HCT116 (cell line): ENCODE measurements at regions not wholly inside any gene's neighbourhood (a gene's known extent, or its start where the extent isn't known, plus 50 kb on each side); places are given as distances from the start of the nearest gene placed in this dataset.

ENCODE experiments used
- ATAC-seq: fragments of 200-7000 bp; cut with Tn5 transposase; 2 replicates; pipeline ENCODE4 v1.9.1; 2020; ENCODE audit warnings: mild to moderate bottlenecking, moderate library complexity
- BruUV-seq: library from RNA; stranded (reverse); fragments of 400-500 nt; replicated peaks from 2 replicates; lab custom pipeline; 2021; lab: Mats Ljungman, UMichigan
- CTCF ChIA-PET: fragments of 300-600 bp; sonication (Branson Sonifier 250); formaldehyde crosslinking; loops from one replicate; lab custom pipeline; 2021; ENCODE audit warnings: antibody characterized with exemption; lab: Charles Lee
- POLR2A ChIA-PET: fragments of 300-600, 350-600 bp; sonication (Branson Sonifier 250); formaldehyde crosslinking; loops from one replicate; lab custom pipeline; 2021; ENCODE audit warnings: antibody characterized with exemption; lab: Charles Lee
- RAD21 ChIA-PET, 2 experiments: fragments of 300-600 bp; sonication (Branson Sonifier 250); formaldehyde crosslinking; loops; one replicate each; lab custom pipeline; 2023; ENCODE audit warnings: low total read pairs in 2 of 2; ENCODE audit not compliant: uncharacterized antibody in 2 of 2, unreplicated experiment in 2 of 2, low non-redundant PET in 1 of 2; lab: Charles Lee
- DNase-seq: peaks from one replicate; pipeline ENCODE4 v3.0.0-alpha.2; 2010; ENCODE audit warnings: low read depth, low spot score
- H2AFZ ChIP-seq: fragments of 200-600 bp; shearing (Covaris generic), sonication (generic); 2 replicates; pipeline ENCODE4 v1.6.1; 2017; ENCODE audit warnings: low read depth, mixed run types, mixed read lengths, antibody characterized with exemption, low read length; ENCODE audit not compliant: poor library complexity, severe bottlenecking
- H3K27ac ChIP-seq: 2 replicates; pipeline ENCODE4 v1.5.1; 2012; ENCODE audit warnings: low read depth, low read length
- H3K27me3 ChIP-seq: fragments of 200-600 bp; sonication (generic); 2 replicates; pipeline ENCODE4 v1.6.1; 2016; ENCODE audit warnings: mixed run types, low read length, mixed read lengths; ENCODE audit not compliant: insufficient read depth
- H3K36me3 ChIP-seq, 2 experiments: fragments of 200-500 bp in 1 of 2; fragments of 200-600 bp in 1 of 2; sonication (Bioruptor generic) in 1 of 2; sonication (generic) in 1 of 2; 2 replicates each; pipeline versions ENCODE4 v1.5.1 to v1.6.1; 2014 to 2016; ENCODE audit warnings: low read length in 2 of 2, inconsistent platforms in 1 of 2, mixed read lengths in 1 of 2, mixed run types in 1 of 2; ENCODE audit not compliant: insufficient read depth in 2 of 2, control insufficient read depth in 1 of 2
- H3K4me1 ChIP-seq, 2 experiments: fragments of 200-600 bp in 1 of 2; sonication (generic) in 1 of 2; 2 replicates each; pipeline versions ENCODE4 v1.5.1 to v1.6.1; 2012 to 2017; ENCODE audit warnings: low read length in 2 of 2, inconsistent platforms in 1 of 2, mild to moderate bottlenecking in 1 of 2, mixed read lengths in 1 of 2, mixed run types in 1 of 2, moderate library complexity in 1 of 2; ENCODE audit not compliant: insufficient read depth in 2 of 2, control insufficient read depth in 1 of 2
- H3K4me2 ChIP-seq: fragments of 200-600 bp; sonication (generic); 2 replicates; pipeline ENCODE4 v1.6.1; 2017; ENCODE audit warnings: mixed run types, low read length, mixed read lengths
- H3K4me3 ChIP-seq, 2 experiments: fragments of 200-600 bp in 1 of 2; sonication (generic) in 1 of 2; replicated peaks in 1 of 2; 2 replicates each; pipeline ENCODE4 v1.5.1; 2011 to 2016; ENCODE audit warnings: low read length in 2 of 2, control low read depth in 1 of 2, low read depth in 1 of 2, mild to moderate bottlenecking in 1 of 2, mixed read lengths in 1 of 2, mixed run types in 1 of 2
- H3K79me2 ChIP-seq: fragments of 200-600 bp; sonication (generic); 2 replicates; pipeline ENCODE4 v1.6.1; 2017; ENCODE audit warnings: mild to moderate bottlenecking, mixed run types, low read length, moderate library complexity, mixed read lengths; ENCODE audit not compliant: insufficient read depth
- H3K9ac ChIP-seq: fragments of 200-600 bp; sonication (generic); 2 replicates; pipeline ENCODE4 v1.6.1; 2016; ENCODE audit warnings: low read length, mixed read lengths
- H3K9me2 ChIP-seq: fragments of 200-600 bp; sonication (generic), shearing (Covaris generic); 2 replicates; pipeline ENCODE4 v1.6.1; 2017; ENCODE audit warnings: mixed run types, mild to moderate bottlenecking, moderate library complexity; ENCODE audit not compliant: insufficient read depth
- H3K9me3 ChIP-seq, 2 experiments: fragments of 200-500 bp in 1 of 2; fragments of 200-600 bp in 1 of 2; sonication (Bioruptor generic) in 1 of 2; sonication (generic) in 1 of 2; 2 replicates each; pipeline ENCODE4 v1.6.1; 2014 to 2017; ENCODE audit warnings: low read length in 2 of 2, mixed read lengths in 2 of 2, inconsistent platforms in 1 of 2, low read depth in 1 of 2, mild to moderate bottlenecking in 1 of 2, mixed run types in 1 of 2, moderate library complexity in 1 of 2; ENCODE audit not compliant: control insufficient read depth in 1 of 2, insufficient read depth in 1 of 2
- H4K20me1 ChIP-seq: fragments of 200-600 bp; sonication (generic), shearing (Covaris generic); 2 replicates; pipeline ENCODE4 v1.6.1; 2017; ENCODE audit warnings: mixed run types, mild to moderate bottlenecking, moderate library complexity; ENCODE audit not compliant: insufficient read depth
- EZH2 ChIP-seq: fragments of 200-600 bp; sonication (generic); IDR thresholded peaks from 2 replicates; pipeline ENCODE4 v1.6.1; 2017; ENCODE audit warnings: antibody characterized with exemption, mixed run types
- EZH2phosphoT487 ChIP-seq: fragments of 200-600 bp; IDR thresholded peaks from 2 replicates; pipeline ENCODE4 v1.6.1; 2018; ENCODE audit warnings: antibody characterized with exemption, borderline replicate concordance
- FOSL1 ChIP-seq: IDR thresholded peaks from 2 replicates; pipeline ENCODE4 v1.6.1; 2012; ENCODE audit warnings: low read depth
- JUND ChIP-seq: IDR thresholded peaks from 2 replicates; pipeline ENCODE4 v1.6.1; 2012
- SIN3A ChIP-seq: IDR thresholded peaks from 2 replicates; pipeline ENCODE4 v1.6.1; 2012; ENCODE audit warnings: low read depth
- YY1 ChIP-seq: IDR thresholded peaks from 2 replicates; pipeline ENCODE4 v1.6.1; 2011; ENCODE audit warnings: low read length, low read depth, moderate library complexity, mild to moderate bottlenecking; ENCODE audit not compliant: insufficient replicate concordance; ENCODE audit errors: extremely low read depth
- intact Hi-C: fragments of 100-400 bp; cut with micrococcal nuclease; formaldehyde crosslinking; loops from 2 replicates; pipeline ENCODE4 v1.10.0; 2022
- TF ChIP-seq, protein P1 (sequence below): IDR thresholded peaks from 2 replicates; pipeline ENCODE4 v1.6.1; 2012
- TF ChIP-seq, protein P2 (sequence below): IDR thresholded peaks from 2 replicates; pipeline ENCODE4 v1.6.1; 2011; ENCODE audit warnings: mild to moderate bottlenecking, low read length, moderate library complexity; ENCODE audit not compliant: insufficient replicate concordance; ENCODE audit errors: extremely low read depth
- TF ChIP-seq, protein P3 (sequence below): IDR thresholded peaks from 2 replicates; pipeline ENCODE4 v1.6.1; 2012; ENCODE audit warnings: low read depth
- TF ChIP-seq, protein P4 (sequence below), 3 experiments: fragments of 200-600 bp in 1 of 3; sonication (generic) in 1 of 3; IDR thresholded peaks in 2 of 3; conservative IDR thresholded peaks in 1 of 3; 2 replicates each; pipeline ENCODE4 v1.5.1; 2012 to 2017; ENCODE audit warnings: low read depth in 2 of 3, low read length in 2 of 3, antibody characterized with exemption in 1 of 3, borderline replicate concordance in 1 of 3, control low read depth in 1 of 3, mild to moderate bottlenecking in 1 of 3, mixed read lengths in 1 of 3, mixed run types in 1 of 3, moderate library complexity in 1 of 3; ENCODE audit not compliant: insufficient read depth in 1 of 3
- TF ChIP-seq, protein P5 (sequence below): IDR thresholded peaks from 2 replicates; pipeline ENCODE4 v1.6.1; 2012

DNA sequence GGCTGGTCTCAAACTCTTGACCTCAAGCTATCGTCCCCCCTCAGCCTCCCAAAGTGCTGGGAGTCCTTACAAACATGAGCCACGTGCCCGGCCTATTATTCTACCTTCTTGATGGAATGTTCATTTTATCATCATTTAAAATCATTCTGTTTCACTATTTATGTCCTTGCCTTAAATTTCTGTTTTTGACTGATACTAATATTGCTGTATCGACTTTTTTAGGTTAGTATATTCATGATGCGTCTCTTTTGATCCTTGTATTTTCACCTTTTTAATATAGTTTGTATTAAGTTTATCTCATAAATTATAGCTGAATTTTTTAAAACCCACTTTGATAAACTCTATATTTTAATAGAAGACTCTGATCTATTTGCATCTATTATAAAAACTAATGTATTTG, 98.4 kb upstream of the STXBP5 start:
- DNase-seq: no peak
- TF ChIP-seq, protein P1, sequence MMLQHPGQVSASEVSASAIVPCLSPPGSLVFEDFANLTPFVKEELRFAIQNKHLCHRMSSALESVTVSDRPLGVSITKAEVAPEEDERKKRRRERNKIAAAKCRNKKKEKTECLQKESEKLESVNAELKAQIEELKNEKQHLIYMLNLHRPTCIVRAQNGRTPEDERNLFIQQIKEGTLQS: no peak
- no peak for TF ChIP-seq EZH2phosphoT487
- TF ChIP-seq, protein P2, sequence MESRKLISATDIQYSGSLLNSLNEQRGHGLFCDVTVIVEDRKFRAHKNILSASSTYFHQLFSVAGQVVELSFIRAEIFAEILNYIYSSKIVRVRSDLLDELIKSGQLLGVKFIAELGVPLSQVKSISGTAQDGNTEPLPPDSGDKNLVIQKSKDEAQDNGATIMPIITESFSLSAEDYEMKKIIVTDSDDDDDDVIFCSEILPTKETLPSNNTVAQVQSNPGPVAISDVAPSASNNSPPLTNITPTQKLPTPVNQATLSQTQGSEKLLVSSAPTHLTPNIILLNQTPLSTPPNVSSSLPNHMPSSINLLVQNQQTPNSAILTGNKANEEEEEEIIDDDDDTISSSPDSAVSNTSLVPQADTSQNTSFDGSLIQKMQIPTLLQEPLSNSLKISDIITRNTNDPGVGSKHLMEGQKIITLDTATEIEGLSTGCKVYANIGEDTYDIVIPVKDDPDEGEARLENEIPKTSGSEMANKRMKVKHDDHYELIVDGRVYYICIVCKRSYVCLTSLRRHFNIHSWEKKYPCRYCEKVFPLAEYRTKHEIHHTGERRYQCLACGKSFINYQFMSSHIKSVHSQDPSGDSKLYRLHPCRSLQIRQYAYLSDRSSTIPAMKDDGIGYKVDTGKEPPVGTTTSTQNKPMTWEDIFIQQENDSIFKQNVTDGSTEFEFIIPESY: no peak
- no peak overlapping the region for H2AFZ ChIP-seq
- no peaks in the 10 kb centered on the region for H3K36me3 ChIP-seq
- no peak for ATAC-seq
- ChIA-PET POLR2A (no interaction called here), RAD21 (no interaction called here), CTCF (no interaction called here)
- no peaks in the 10 kb centered on the region for H3K27me3 ChIP-seq
- no peak overlapping the region for H3K4me2 ChIP-seq
- no peak overlapping the region for H3K27ac ChIP-seq
- H3K4me3 ChIP-seq: no peak overlapping the region
- H3K9ac ChIP-seq: no peak overlapping the region
- H3K4me1 ChIP-seq: no peaks in the 10 kb centered on the region
- H3K79me2 ChIP-seq: no peaks in the 10 kb centered on the region
- no TSS peak for BruUV-seq
- H4K20me1 ChIP-seq: no peaks in the 10 kb centered on the region
- intact Hi-C loops: no loop called here
- no peaks in the 10 kb centered on the region for H3K9me2 ChIP-seq
- no peaks in the 10 kb centered on the region for H3K9me3 ChIP-seq

DNA sequence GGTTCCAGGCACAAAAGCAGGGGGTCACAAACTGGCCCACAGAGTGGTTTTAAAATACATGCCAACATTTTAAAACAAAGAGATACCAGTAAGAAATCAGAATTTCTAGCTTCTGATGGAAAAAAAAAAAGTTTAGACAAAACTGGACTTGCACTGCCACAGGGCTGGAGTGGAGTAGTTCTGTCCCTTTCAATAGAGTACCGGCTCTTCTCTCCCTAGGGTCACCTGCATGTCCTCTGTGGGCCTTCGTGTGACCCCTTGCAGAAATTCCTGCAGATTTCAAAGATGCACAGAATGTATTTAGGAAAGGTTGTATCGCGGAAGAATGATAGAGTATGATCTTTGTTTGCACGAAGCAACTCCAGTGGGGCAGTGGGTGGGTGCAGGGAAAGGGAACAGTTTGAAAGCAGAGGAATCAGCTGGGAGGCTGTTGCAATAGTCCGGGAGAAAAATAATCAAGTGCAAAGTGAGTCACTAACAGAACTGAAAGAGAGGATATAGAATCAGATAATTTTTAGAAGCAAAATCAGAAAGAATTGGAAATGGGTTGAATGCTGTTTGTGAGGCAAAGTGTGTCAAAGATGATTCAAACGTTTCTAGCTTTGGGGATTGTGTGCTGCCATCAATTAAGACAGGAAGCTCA, 97.3 kb upstream of the STXBP5 start:
- no peak overlapping the region for H3K27ac ChIP-seq
- DNase-seq: no peak

More for the DNA sequence above, 97.3 kb upstream of the STXBP5 start:
- ATAC-seq: no peak
- ChIA-PET CTCF (no interaction called here), RAD21 (no interaction called here), POLR2A (no interaction called here)
- no peak overlapping the region for H3K4me3 ChIP-seq
- no peaks in the 10 kb centered on the region for H3K9me3 ChIP-seq
- no TSS peak for BruUV-seq
- no peaks in the 10 kb centered on the region for H3K9me2 ChIP-seq
- no peaks in the 10 kb centered on the region for H3K36me3 ChIP-seq
- intact Hi-C loops: no loop called here
- no peaks in the 10 kb centered on the region for H3K27me3 ChIP-seq
- no peak overlapping the region for H3K4me2 ChIP-seq
- H3K9ac ChIP-seq: no peak overlapping the region
- H2AFZ ChIP-seq: no peak overlapping the region
- no peaks in the 10 kb centered on the region for H3K4me1 ChIP-seq
- TF ChIP-seq, protein P3, sequence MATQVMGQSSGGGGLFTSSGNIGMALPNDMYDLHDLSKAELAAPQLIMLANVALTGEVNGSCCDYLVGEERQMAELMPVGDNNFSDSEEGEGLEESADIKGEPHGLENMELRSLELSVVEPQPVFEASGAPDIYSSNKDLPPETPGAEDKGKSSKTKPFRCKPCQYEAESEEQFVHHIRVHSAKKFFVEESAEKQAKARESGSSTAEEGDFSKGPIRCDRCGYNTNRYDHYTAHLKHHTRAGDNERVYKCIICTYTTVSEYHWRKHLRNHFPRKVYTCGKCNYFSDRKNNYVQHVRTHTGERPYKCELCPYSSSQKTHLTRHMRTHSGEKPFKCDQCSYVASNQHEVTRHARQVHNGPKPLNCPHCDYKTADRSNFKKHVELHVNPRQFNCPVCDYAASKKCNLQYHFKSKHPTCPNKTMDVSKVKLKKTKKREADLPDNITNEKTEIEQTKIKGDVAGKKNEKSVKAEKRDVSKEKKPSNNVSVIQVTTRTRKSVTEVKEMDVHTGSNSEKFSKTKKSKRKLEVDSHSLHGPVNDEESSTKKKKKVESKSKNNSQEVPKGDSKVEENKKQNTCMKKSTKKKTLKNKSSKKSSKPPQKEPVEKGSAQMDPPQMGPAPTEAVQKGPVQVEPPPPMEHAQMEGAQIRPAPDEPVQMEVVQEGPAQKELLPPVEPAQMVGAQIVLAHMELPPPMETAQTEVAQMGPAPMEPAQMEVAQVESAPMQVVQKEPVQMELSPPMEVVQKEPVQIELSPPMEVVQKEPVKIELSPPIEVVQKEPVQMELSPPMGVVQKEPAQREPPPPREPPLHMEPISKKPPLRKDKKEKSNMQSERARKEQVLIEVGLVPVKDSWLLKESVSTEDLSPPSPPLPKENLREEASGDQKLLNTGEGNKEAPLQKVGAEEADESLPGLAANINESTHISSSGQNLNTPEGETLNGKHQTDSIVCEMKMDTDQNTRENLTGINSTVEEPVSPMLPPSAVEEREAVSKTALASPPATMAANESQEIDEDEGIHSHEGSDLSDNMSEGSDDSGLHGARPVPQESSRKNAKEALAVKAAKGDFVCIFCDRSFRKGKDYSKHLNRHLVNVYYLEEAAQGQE: no peak
- TF ChIP-seq JUND (no peak), EZH2 (no peak), EZH2phosphoT487 (no peak), SIN3A (no peak), FOSL1 (no peak), YY1 (no peak)
- TF ChIP-seq, protein P4, sequence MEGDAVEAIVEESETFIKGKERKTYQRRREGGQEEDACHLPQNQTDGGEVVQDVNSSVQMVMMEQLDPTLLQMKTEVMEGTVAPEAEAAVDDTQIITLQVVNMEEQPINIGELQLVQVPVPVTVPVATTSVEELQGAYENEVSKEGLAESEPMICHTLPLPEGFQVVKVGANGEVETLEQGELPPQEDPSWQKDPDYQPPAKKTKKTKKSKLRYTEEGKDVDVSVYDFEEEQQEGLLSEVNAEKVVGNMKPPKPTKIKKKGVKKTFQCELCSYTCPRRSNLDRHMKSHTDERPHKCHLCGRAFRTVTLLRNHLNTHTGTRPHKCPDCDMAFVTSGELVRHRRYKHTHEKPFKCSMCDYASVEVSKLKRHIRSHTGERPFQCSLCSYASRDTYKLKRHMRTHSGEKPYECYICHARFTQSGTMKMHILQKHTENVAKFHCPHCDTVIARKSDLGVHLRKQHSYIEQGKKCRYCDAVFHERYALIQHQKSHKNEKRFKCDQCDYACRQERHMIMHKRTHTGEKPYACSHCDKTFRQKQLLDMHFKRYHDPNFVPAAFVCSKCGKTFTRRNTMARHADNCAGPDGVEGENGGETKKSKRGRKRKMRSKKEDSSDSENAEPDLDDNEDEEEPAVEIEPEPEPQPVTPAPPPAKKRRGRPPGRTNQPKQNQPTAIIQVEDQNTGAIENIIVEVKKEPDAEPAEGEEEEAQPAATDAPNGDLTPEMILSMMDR (IDR thresholded peaks at IDR 0.05 in 2 of 3, conservative IDR thresholded peaks at IDR 0.05 in 1 of 3; ENCODE audit: borderline replicate concordance in 1 of 3, insufficient read depth in 1 of 3, low read depth in 2 of 3, low read length in 2 of 3): no peak
- TF ChIP-seq, protein P5, sequence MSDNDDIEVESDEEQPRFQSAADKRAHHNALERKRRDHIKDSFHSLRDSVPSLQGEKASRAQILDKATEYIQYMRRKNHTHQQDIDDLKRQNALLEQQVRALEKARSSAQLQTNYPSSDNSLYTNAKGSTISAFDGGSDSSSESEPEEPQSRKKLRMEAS: no peak
- H3K79me2 ChIP-seq: no peaks in the 10 kb centered on the region
- no peaks in the 10 kb centered on the region for H4K20me1 ChIP-seq
